ENCODE measurements at regions not wholly inside any gene's neighbourhood (a gene's known extent, or its start where the extent isn't known, plus 50 kb on each side); places are given as distances from the start of the nearest gene placed in this dataset.

DNA sequence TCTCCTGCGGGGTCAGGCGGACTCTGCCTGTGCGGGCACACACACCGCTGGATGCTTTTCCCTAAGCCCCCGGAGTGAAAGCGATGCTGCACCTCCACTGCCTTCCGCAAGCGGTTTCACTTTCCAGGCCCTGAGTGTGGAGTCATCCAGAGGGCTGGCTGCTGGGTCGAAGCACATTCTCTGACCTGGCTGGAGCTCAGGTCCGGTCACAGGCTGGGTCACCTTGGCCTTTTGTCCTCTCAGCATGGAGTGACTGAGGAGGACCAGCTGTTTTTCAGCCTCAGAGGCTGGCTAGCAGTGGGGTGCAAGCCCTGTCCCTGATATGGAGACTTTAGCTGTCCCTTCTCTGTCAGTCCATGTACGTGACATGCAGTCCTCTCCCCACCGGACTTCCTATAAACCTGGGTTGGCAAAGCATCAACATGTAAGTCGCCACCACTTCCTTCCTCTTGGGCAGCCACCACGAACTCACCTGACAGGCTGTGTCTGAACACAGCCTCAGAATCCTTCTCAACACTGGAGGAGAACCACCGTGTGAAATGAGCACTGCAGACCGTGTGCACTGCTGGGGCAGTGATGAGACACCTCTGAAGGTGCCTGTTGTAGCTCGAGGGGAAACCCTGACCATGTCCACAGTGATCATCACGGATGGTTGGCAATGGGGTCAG, 51.3 kb downstream of the GADD45G start:
- TF ChIP-seq, protein P1, sequence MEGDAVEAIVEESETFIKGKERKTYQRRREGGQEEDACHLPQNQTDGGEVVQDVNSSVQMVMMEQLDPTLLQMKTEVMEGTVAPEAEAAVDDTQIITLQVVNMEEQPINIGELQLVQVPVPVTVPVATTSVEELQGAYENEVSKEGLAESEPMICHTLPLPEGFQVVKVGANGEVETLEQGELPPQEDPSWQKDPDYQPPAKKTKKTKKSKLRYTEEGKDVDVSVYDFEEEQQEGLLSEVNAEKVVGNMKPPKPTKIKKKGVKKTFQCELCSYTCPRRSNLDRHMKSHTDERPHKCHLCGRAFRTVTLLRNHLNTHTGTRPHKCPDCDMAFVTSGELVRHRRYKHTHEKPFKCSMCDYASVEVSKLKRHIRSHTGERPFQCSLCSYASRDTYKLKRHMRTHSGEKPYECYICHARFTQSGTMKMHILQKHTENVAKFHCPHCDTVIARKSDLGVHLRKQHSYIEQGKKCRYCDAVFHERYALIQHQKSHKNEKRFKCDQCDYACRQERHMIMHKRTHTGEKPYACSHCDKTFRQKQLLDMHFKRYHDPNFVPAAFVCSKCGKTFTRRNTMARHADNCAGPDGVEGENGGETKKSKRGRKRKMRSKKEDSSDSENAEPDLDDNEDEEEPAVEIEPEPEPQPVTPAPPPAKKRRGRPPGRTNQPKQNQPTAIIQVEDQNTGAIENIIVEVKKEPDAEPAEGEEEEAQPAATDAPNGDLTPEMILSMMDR (IDR thresholded peaks at IDR 0.05; ENCODE audit: control insufficient read depth, insufficient read depth, low read depth, low read length, missing control alignments): no peak
- no peak overlapping the region for H3K4me3 ChIP-seq (ENCODE audit: control insufficient read depth, low read depth, low read length)
- no peak for DNase-seq (ENCODE audit: low read depth)

DNA sequence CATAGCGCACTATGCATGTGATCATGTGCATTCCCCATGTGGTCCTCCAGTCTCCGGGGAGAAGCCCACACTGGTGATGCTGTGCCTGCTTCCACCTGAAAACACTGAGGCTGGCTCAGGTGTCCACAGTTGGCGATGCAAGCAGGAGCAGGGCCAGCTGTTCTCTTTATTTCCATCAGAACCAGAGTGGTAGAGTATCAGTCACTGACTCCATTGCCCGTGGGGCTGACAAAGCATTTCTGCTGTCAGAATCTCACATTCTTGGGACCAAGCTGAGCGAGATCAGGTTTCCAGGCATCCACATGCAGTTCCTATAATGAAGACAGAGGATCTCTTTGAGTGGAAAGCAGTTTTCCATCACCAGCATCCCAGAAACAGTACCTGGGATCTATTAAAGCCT, 52.5 kb downstream of the GADD45G start:
- TF ChIP-seq, protein P1 (IDR thresholded peaks at IDR 0.05; ENCODE audit: control insufficient read depth, insufficient read depth, low read depth, low read length, missing control alignments): no peak
- no peak overlapping the region for H3K4me3 ChIP-seq (ENCODE audit: control insufficient read depth, low read depth, low read length)
- no peak for DNase-seq (ENCODE audit: low read depth)

DNA sequence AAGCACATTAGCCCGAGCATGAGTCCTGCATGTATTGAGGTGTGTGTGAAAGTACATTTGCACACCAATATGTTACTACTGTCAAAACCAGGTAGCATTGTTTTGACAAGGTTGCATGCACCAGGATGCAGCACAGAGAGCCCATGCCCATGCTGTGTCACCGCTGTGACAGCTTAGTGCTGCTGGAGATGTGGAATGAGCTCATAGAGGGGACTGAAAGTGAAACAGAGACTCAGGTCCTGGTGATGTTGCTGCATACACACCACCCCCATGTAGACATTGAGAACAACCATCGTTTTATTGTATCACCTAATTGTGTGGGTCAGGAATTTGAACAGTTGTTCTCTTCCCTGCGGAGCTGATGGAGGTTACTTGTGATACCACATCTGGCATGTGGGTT, 53.0 kb downstream of the GADD45G start:
- no peak overlapping the region for H3K4me3 ChIP-seq (ENCODE audit: control insufficient read depth, low read depth, low read length)
- DNase-seq (ENCODE audit: low read depth): no peak
- TF ChIP-seq, protein P1 (IDR thresholded peaks at IDR 0.05; ENCODE audit: control insufficient read depth, insufficient read depth, low read depth, low read length, missing control alignments): no peak

DNA sequence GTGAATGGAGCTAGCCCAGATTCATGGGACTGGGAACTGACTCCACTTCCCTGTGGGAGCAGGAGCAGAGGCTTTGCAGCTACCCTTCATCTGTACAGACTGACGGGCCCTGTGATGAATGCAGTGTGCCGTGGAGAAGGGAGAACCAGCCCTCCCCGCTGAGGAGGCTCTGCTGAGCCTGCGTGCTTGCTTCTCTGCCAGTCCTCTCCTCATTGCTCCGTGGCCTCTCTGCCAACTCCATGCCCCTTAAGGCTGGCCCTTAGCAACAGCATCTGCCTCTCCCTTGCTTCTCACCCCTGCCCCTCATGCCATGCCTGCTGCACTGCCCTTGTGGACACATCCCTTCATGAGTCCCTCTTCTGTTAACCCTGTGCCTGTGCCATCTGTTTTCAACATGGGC, 53.6 kb downstream of the GADD45G start:
- no peak for DNase-seq (ENCODE audit: low read depth)
- TF ChIP-seq, protein P1 (IDR thresholded peaks at IDR 0.05; ENCODE audit: control insufficient read depth, insufficient read depth, low read depth, low read length, missing control alignments): no peak
- no peak overlapping the region for H3K4me3 ChIP-seq (ENCODE audit: control insufficient read depth, low read depth, low read length)

DNA sequence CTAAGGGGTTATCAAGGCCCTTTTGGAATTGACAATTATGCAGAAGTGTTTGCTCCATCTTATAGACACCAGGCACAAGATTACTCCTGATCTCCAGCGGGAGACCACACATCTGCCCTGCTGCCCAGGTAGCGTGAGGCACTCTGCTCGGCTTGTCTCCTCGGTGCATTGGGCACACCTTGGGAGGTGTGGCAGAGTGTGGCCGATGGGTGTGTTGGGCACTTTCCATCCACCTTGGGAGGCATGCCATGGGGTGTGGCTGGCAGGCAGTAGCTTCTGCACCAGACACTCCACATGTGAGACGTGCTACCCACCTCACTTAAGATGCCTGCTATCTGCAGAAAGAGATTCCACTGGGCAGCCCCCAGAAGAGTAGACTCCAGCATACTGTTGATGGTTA, 54.1 kb downstream of the GADD45G start:
- DNase-seq (ENCODE audit: low read depth): no peak
- no peak overlapping the region for H3K4me3 ChIP-seq (ENCODE audit: control insufficient read depth, low read depth, low read length)
- TF ChIP-seq, protein P1 (IDR thresholded peaks at IDR 0.05; ENCODE audit: control insufficient read depth, insufficient read depth, low read depth, low read length, missing control alignments): no peak

DNA sequence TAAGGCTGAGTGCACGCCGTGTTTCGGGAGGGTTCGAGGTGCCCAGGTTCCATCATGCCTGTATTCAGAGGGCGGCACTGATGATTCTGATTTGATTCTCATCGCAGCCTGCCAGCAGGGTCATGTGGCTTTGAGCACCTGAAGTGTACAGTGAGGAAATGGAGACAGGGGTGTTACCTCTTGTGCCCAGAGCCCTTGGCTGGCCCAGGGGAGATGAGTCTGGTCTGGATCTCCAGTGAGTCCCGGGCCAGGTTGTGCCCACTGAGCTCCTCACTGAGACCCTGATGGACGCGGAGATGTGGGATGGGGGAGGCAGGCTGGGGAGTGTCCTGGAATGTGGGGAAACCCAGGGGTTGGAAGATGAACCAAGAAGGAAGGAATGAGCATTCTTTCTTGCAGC, 54.7 kb downstream of the GADD45G start:
- TF ChIP-seq, protein P1 (IDR thresholded peaks at IDR 0.05; ENCODE audit: control insufficient read depth, insufficient read depth, low read depth, low read length, missing control alignments): no peak
- H3K4me3 ChIP-seq (ENCODE audit: control insufficient read depth, low read depth, low read length): no peak overlapping the region
- no peak for DNase-seq (ENCODE audit: low read depth)
